Testis (tissue), 2 donors: ENCODE measurements at regions not wholly inside any gene's neighbourhood (a gene's known extent, or its start where the extent isn't known, plus 50 kb on each side); places are given as distances from the start of the nearest gene placed in this dataset.

Experiments
- POLR2A ChIP-seq: fragments of 450-650 bp; IDR thresholded peaks from one replicate; pipeline ENCODE4 v1.6.1; 2017; ENCODE audit warnings: antibody characterized with exemption, mild to moderate bottlenecking, moderate library complexity
- TF ChIP-seq, protein P1 (sequence below), 3 experiments: fragments of 450-650 bp in 2 of 3; fragments of 200-600 bp in 1 of 3; sonication (generic) in 1 of 3; IDR thresholded peaks; one replicate each; pipeline ENCODE4 v1.5.1; 2016 to 2019; ENCODE audit warnings: antibody characterized with exemption in 3 of 3, mild to moderate bottlenecking in 2 of 3, moderate library complexity in 1 of 3

DNA sequence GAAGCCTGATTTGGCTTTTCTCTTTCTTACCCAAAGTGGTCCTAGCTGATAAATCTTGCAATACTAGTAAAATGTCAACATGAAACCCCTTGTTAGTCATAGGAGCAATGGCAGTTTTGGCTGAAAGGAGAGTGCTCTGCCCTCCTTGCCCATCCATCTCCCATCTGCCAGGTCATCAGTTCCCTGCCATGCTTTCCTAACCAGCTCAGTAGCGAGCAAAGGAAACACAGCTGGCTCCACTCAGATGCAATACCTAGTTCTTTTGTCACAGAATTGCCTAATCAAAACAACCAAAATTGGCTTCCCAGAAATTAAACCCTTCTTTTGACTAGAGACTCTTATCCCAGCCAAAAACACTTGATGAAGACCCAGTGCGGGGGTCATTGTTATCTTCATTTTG lies 733.0 kb downstream of the CCSER2 start:
- TF ChIP-seq, protein P1, sequence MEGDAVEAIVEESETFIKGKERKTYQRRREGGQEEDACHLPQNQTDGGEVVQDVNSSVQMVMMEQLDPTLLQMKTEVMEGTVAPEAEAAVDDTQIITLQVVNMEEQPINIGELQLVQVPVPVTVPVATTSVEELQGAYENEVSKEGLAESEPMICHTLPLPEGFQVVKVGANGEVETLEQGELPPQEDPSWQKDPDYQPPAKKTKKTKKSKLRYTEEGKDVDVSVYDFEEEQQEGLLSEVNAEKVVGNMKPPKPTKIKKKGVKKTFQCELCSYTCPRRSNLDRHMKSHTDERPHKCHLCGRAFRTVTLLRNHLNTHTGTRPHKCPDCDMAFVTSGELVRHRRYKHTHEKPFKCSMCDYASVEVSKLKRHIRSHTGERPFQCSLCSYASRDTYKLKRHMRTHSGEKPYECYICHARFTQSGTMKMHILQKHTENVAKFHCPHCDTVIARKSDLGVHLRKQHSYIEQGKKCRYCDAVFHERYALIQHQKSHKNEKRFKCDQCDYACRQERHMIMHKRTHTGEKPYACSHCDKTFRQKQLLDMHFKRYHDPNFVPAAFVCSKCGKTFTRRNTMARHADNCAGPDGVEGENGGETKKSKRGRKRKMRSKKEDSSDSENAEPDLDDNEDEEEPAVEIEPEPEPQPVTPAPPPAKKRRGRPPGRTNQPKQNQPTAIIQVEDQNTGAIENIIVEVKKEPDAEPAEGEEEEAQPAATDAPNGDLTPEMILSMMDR (IDR thresholded peaks at IDR 0.05) = no peak
- TF ChIP-seq POLR2A = no peak
